ENCODE measurements at regions not wholly inside any gene's neighbourhood (a gene's known extent, or its start where the extent isn't known, plus 50 kb on each side); places are given as distances from the start of the nearest gene placed in this dataset.

- ChIA-PET POLR2A (no interaction called here), CTCF (ENCODE audit: unreplicated experiment) (no interaction called here)
- no peaks in the 10 kb centered on the region for H3K9me2 ChIP-seq (ENCODE audit: insufficient read depth, low read length)
Observed at GRCh38 chr14:81940651-81941050, 407.0 kb upstream of the SEL1L start.

GRCh38 chr14:81942071-81942470 lies 408.4 kb upstream of the SEL1L start:
- POLR2A ChIA-PET = no interaction called here
- TF ChIP-seq CTCF (conservative IDR thresholded peaks at IDR 0.05; ENCODE audit: low read length) (no peak), EZH2phosphoT487 (IDR thresholded peaks at IDR 0.05; ENCODE audit: borderline replicate concordance, low read depth, low read length) (no peak)
- no peaks in the 10 kb centered on the region for H3K36me3 ChIP-seq (ENCODE audit: insufficient read depth, low read length)
- H3K4me1 ChIP-seq (ENCODE audit: insufficient read depth, low read length, poor library complexity, severe bottlenecking) = no peaks in the 10 kb centered on the region
- H2AFZ ChIP-seq (ENCODE audit: low read length) = no peak overlapping the region
- no peaks in the 10 kb centered on the region for H4K20me1 ChIP-seq (ENCODE audit: insufficient read depth, low read length)
- no peaks in the 10 kb centered on the region for H3K9me3 ChIP-seq (ENCODE audit: low read length)
- no peak overlapping the region for H3K4me3 ChIP-seq (ENCODE audit: low read depth, low read length, poor library complexity, severe bottlenecking)
- no peaks in the 10 kb centered on the region for H3K9me2 ChIP-seq (ENCODE audit: insufficient read depth, low read length)
- no peaks in the 10 kb centered on the region for H3K79me2 ChIP-seq (ENCODE audit: insufficient read depth, low read depth, low read length)
- BruUV-seq (replicated peaks) = no TSS peak
- no peak overlapping the region for H3K27ac ChIP-seq (ENCODE audit: low read depth, low read length, poor library complexity, severe bottlenecking)
- no peak for DNase-seq (ENCODE audit: low spot score)
- CTCF ChIA-PET (ENCODE audit: unreplicated experiment) = no interaction called here
- intact Hi-C loops (cut with micrococcal nuclease; ENCODE audit: unreplicated experiment) = no loop called here
- no peak overlapping the region for H3K4me2 ChIP-seq (ENCODE audit: low read length)

More at GRCh38 chr14:81940651-81941050, 407.0 kb upstream of the SEL1L start:
- H3K4me1 ChIP-seq (ENCODE audit: insufficient read depth, low read length, poor library complexity, severe bottlenecking) = no peaks in the 10 kb centered on the region
- no peaks in the 10 kb centered on the region for H3K36me3 ChIP-seq (ENCODE audit: insufficient read depth, low read length)
- no peak overlapping the region for H3K4me2 ChIP-seq (ENCODE audit: low read length)
- no peak for TF ChIP-seq CTCF (conservative IDR thresholded peaks at IDR 0.05; ENCODE audit: low read length)
- no peak for TF ChIP-seq EZH2phosphoT487 (IDR thresholded peaks at IDR 0.05; ENCODE audit: borderline replicate concordance, low read depth, low read length)
- no peaks in the 10 kb centered on the region for H3K79me2 ChIP-seq (ENCODE audit: insufficient read depth, low read depth, low read length)
- no peaks in the 10 kb centered on the region for H4K20me1 ChIP-seq (ENCODE audit: insufficient read depth, low read length)
- H3K4me3 ChIP-seq (ENCODE audit: low read depth, low read length, poor library complexity, severe bottlenecking) = no peak overlapping the region
- BruUV-seq (replicated peaks) = no TSS peak
- intact Hi-C loops (cut with micrococcal nuclease; ENCODE audit: unreplicated experiment) = no loop called here
- no peak for DNase-seq (ENCODE audit: low spot score)
- H3K9me3 ChIP-seq (ENCODE audit: low read length) = no peaks in the 10 kb centered on the region
- H2AFZ ChIP-seq (ENCODE audit: low read length) = no peak overlapping the region
- H3K27ac ChIP-seq (ENCODE audit: low read depth, low read length, poor library complexity, severe bottlenecking) = no peak overlapping the region

- Histone ChIP-seq H3K4me2 (ENCODE audit: low read length) (no peak overlapping the region), H3K4me3 (ENCODE audit: low read depth, low read length, poor library complexity, severe bottlenecking) (no peak overlapping the region), H4K20me1 (ENCODE audit: insufficient read depth, low read length) (no peaks in the 10 kb centered on the region), H2AFZ (ENCODE audit: low read length) (no peak overlapping the region), H3K79me2 (ENCODE audit: insufficient read depth, low read depth, low read length) (no peaks in the 10 kb centered on the region), H3K4me1 (ENCODE audit: insufficient read depth, low read length, poor library complexity, severe bottlenecking) (no peaks in the 10 kb centered on the region), H3K36me3 (ENCODE audit: insufficient read depth, low read length) (no peaks in the 10 kb centered on the region), H3K27ac (ENCODE audit: low read depth, low read length, poor library complexity, severe bottlenecking) (no peak overlapping the region), H3K9me2 (ENCODE audit: insufficient read depth, low read length) (no peaks in the 10 kb centered on the region), H3K9me3 (ENCODE audit: low read length) (no peaks in the 10 kb centered on the region)
- POLR2A ChIA-PET = no interaction called here
- no peak for DNase-seq (ENCODE audit: low spot score)
- TF ChIP-seq CTCF (conservative IDR thresholded peaks at IDR 0.05; ENCODE audit: low read length) (no peak), EZH2phosphoT487 (IDR thresholded peaks at IDR 0.05; ENCODE audit: borderline replicate concordance, low read depth, low read length) (no peak)
- no TSS peak for BruUV-seq (replicated peaks)
- intact Hi-C loops (cut with micrococcal nuclease; ENCODE audit: unreplicated experiment) = no loop called here
- CTCF ChIA-PET (ENCODE audit: unreplicated experiment) = no interaction called here
Observed at GRCh38 chr14:81946375-81946774, 412.7 kb upstream of the SEL1L start.

All from OCI-LY7 (cell line).